Ascending aorta (tissue), 2 donors: ENCODE measurements at regions not wholly inside any gene's neighbourhood (a gene's known extent, or its start where the extent isn't known, plus 50 kb on each side); places are given as distances from the start of the nearest gene placed in this dataset.

Source experiments
- DNase-seq, 2 donors: peaks; one replicate each; pipeline ENCODE4 v3.0.0-alpha.2; 2019; ENCODE audit warnings: low spot score in 2 of 2
- H3K27ac ChIP-seq, 2 donors: fragments of 200-600 bp; sonication (generic); one replicate each; pipeline ENCODE4 v1.5.1; 2016 to 2017; ENCODE audit warnings: mild to moderate bottlenecking in 1 of 2
- H3K27me3 ChIP-seq: fragments of 200-600 bp; sonication (generic); one replicate; pipeline ENCODE4 v1.5.1; 2017
- H3K36me3 ChIP-seq, 2 donors: fragments of 200-600 bp; sonication (generic); one replicate each; pipeline ENCODE4 v1.5.1; 2016
- H3K4me1 ChIP-seq, 2 donors: fragments of 200-600 bp; sonication (generic); one replicate each; pipeline ENCODE4 v1.5.1; 2016 to 2017; ENCODE audit warnings: mild to moderate bottlenecking in 1 of 2
- H3K4me3 ChIP-seq, 2 donors: fragments of 200-600 bp; sonication (generic); one replicate each; pipeline ENCODE4 v1.5.1; 2016 to 2017; ENCODE audit warnings: mild to moderate bottlenecking in 1 of 2
- H3K9me3 ChIP-seq, 2 donors: fragments of 200-600 bp; sonication (generic); one replicate each; pipeline ENCODE4 v1.5.1; 2016
- intact Hi-C: fragments of 100-400 bp; cut with DNase I; formaldehyde crosslinking; loops from one replicate; pipeline ENCODE4 v1.15.1; 2023
- TF ChIP-seq, protein P1 (sequence below), 3 experiments: fragments of 200-600 bp in 2 of 3; fragments of 450-650 bp in 1 of 3; sonication (generic) in 2 of 3; IDR thresholded peaks; one replicate each; pipeline ENCODE4 v1.5.1; 2016 to 2019; ENCODE audit warnings: antibody characterized with exemption in 3 of 3, mild to moderate bottlenecking in 1 of 3, moderate library complexity in 1 of 3

- no peaks in the 10 kb centered on the region for H3K9me3 ChIP-seq
- intact Hi-C loops = no loop called here
- no peak overlapping the region for H3K4me3 ChIP-seq
- TF ChIP-seq, protein P1, sequence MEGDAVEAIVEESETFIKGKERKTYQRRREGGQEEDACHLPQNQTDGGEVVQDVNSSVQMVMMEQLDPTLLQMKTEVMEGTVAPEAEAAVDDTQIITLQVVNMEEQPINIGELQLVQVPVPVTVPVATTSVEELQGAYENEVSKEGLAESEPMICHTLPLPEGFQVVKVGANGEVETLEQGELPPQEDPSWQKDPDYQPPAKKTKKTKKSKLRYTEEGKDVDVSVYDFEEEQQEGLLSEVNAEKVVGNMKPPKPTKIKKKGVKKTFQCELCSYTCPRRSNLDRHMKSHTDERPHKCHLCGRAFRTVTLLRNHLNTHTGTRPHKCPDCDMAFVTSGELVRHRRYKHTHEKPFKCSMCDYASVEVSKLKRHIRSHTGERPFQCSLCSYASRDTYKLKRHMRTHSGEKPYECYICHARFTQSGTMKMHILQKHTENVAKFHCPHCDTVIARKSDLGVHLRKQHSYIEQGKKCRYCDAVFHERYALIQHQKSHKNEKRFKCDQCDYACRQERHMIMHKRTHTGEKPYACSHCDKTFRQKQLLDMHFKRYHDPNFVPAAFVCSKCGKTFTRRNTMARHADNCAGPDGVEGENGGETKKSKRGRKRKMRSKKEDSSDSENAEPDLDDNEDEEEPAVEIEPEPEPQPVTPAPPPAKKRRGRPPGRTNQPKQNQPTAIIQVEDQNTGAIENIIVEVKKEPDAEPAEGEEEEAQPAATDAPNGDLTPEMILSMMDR (IDR thresholded peaks at IDR 0.05) = no peak
- no peaks in the 10 kb centered on the region for H3K27me3 ChIP-seq
- H3K36me3 ChIP-seq = no peaks in the 10 kb centered on the region
- no peak for DNase-seq
- no peak overlapping the region for H3K27ac ChIP-seq
- H3K4me1 ChIP-seq = no peaks in the 10 kb centered on the region
Measured at GRCh38 chr13:65401315-65401714, 1828.8 kb downstream of the PCDH9 start.

GRCh38 chr13:65400702-65401101 is 1829.4 kb downstream of the PCDH9 start:
- intact Hi-C loops = no loop called here
- DNase-seq = no peak
- Histone ChIP-seq H3K9me3 (no peaks in the 10 kb centered on the region), H3K27me3 (no peaks in the 10 kb centered on the region), H3K27ac (no peak overlapping the region), H3K36me3 (no peaks in the 10 kb centered on the region), H3K4me1 (no peaks in the 10 kb centered on the region), H3K4me3 (no peak overlapping the region)
- TF ChIP-seq, protein P1 (IDR thresholded peaks at IDR 0.05) = no peak

DNA sequence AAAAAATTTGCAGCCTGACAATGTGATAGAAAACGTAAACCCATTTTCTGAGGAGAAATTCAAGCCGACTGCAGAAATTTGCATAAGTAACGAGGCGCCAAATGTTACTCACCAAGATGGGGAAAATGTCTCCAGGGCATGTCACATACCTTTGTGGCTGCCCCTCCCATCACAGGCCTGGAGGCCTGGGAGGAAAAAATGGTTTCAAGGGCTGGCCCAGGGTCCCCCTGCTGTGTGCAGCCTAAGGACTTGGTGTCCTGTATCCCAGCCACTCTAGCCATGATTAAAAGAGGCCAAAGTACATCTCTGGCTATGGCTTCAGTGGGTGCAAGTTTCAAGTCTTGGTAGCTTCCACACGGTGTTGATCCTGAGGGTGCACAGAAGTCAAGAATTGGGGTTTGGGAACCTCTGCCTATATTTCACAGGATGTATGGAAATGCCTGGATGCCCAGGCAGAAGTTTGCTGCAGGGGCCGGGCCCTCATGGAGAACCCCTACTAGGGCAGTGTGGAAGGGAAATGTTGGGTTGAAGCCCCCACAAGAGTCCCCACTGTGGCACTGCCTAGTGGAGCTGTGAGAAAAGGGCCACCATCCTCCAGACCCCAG is 1842.3 kb downstream of the PCDH9 start:
- DNase-seq = no peak
- Histone ChIP-seq H3K36me3 (no peaks in the 10 kb centered on the region), H3K4me1 (no peaks in the 10 kb centered on the region), H3K4me3 (no peak overlapping the region), H3K27ac (no peak overlapping the region), H3K27me3 (no peaks in the 10 kb centered on the region), H3K9me3 (no peaks in the 10 kb centered on the region)
- TF ChIP-seq, protein P1 (IDR thresholded peaks at IDR 0.05) = no peak
- intact Hi-C loops = no loop called here

- H3K27ac ChIP-seq = no peak overlapping the region
- no peaks in the 10 kb centered on the region for H3K36me3 ChIP-seq
- H3K4me3 ChIP-seq = no peak overlapping the region
- no peaks in the 10 kb centered on the region for H3K4me1 ChIP-seq
- TF ChIP-seq, protein P1 (IDR thresholded peaks at IDR 0.05) = no peak
- DNase-seq = no peak
- H3K9me3 ChIP-seq = peaks cover 0 to 5% of the 10 kb centered on the region in 2 donors
- intact Hi-C loops = no loop called here
- H3K27me3 ChIP-seq = no peaks in the 10 kb centered on the region
Measured at GRCh38 chr13:65378943-65379519, 1851.1 kb downstream of the PCDH9 start.

GRCh38 chr13:65378484-65378883 is 1851.7 kb downstream of the PCDH9 start:
- peaks cover 0 to 5% of the 10 kb centered on the region in 2 donors for H3K9me3 ChIP-seq
- no peaks in the 10 kb centered on the region for H3K36me3 ChIP-seq
- H3K27ac ChIP-seq = no peak overlapping the region
- no peak for DNase-seq
- H3K4me1 ChIP-seq = no peaks in the 10 kb centered on the region
- intact Hi-C loops = no loop called here
- no peaks in the 10 kb centered on the region for H3K27me3 ChIP-seq
- TF ChIP-seq, protein P1 (IDR thresholded peaks at IDR 0.05) = no peak
- H3K4me3 ChIP-seq = no peak overlapping the region
